Sigmoid colon (tissue), 4 donors: ENCODE measurements at regions not wholly inside any gene's neighbourhood (a gene's known extent, or its start where the extent isn't known, plus 50 kb on each side); places are given as distances from the start of the nearest gene placed in this dataset.

Source experiments
- POLR2A ChIP-seq, 2 donors: fragments of 450-650 bp; IDR thresholded peaks; one replicate each; pipeline ENCODE4 v1.6.1; 2016; ENCODE audit warnings: antibody characterized with exemption in 2 of 2, mild to moderate bottlenecking in 2 of 2, moderate library complexity in 2 of 2
- POLR2AphosphoS5 ChIP-seq, 4 donors: sonication (generic); formaldehyde crosslinking; IDR thresholded peaks; one replicate each; pipeline ENCODE4 v1.6.1; 2017; ENCODE audit warnings: antibody characterized with exemption in 4 of 4
- TF ChIP-seq, protein P1 (sequence below), 4 experiments: fragments of 450-650 bp in 3 of 4; fragments of 200-600 bp in 1 of 4; IDR thresholded peaks; one replicate each; pipeline ENCODE4 v1.5.1; 2016 to 2019; ENCODE audit warnings: antibody characterized with exemption in 4 of 4, mild to moderate bottlenecking in 3 of 4, moderate library complexity in 2 of 4

- TF ChIP-seq, protein P1, sequence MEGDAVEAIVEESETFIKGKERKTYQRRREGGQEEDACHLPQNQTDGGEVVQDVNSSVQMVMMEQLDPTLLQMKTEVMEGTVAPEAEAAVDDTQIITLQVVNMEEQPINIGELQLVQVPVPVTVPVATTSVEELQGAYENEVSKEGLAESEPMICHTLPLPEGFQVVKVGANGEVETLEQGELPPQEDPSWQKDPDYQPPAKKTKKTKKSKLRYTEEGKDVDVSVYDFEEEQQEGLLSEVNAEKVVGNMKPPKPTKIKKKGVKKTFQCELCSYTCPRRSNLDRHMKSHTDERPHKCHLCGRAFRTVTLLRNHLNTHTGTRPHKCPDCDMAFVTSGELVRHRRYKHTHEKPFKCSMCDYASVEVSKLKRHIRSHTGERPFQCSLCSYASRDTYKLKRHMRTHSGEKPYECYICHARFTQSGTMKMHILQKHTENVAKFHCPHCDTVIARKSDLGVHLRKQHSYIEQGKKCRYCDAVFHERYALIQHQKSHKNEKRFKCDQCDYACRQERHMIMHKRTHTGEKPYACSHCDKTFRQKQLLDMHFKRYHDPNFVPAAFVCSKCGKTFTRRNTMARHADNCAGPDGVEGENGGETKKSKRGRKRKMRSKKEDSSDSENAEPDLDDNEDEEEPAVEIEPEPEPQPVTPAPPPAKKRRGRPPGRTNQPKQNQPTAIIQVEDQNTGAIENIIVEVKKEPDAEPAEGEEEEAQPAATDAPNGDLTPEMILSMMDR (IDR thresholded peaks at IDR 0.05): no peak
- TF ChIP-seq POLR2A (IDR thresholded peaks at IDR 0.05): no peak
- TF ChIP-seq POLR2AphosphoS5 (IDR thresholded peaks at IDR 0.05): no peak
Observed at GRCh38 chr3:152558386-152558785, 276.5 kb upstream of the P2RY1 start.
